GM23338 (cell line): ENCODE measurements at regions not wholly inside any gene's neighbourhood (a gene's known extent, or its start where the extent isn't known, plus 50 kb on each side); places are given as distances from the start of the nearest gene placed in this dataset.

Experiments used
- ATAC-seq: fragments of 200-7000 bp; cut with Tn5 transposase; 3 replicates; pipeline ENCODE4 v1.9.1; 2020
- DNase-seq: peaks from one replicate; pipeline ENCODE4 v3.0.0-alpha.2; 2015; ENCODE audit warnings: low spot score
- H2AFZ ChIP-seq: fragments of 200-600 bp; sonication (generic); 2 replicates; pipeline ENCODE4 v1.8.0; 2016; ENCODE audit warnings: antibody characterized with exemption, mild to moderate bottlenecking, moderate library complexity
- H3F3A ChIP-seq: fragments of 200-600 bp; sonication (generic); replicated peaks from 2 replicates; pipeline ENCODE4 v1.8.0; 2017; ENCODE audit warnings: antibody characterized with exemption, mixed run types, low read depth
- H3K27ac ChIP-seq: fragments of 200-600 bp; sonication (generic); 2 replicates; pipeline ENCODE4 v1.6.1; 2016; ENCODE audit warnings: low read depth
- H3K27me3 ChIP-seq: fragments of 200-600 bp; sonication (generic); 2 replicates; pipeline ENCODE4 v1.8.0; 2016; ENCODE audit warnings: mild to moderate bottlenecking, mixed run types, moderate library complexity; ENCODE audit not compliant: insufficient read depth
- H3K36me3 ChIP-seq: fragments of 200-600 bp; sonication (generic); 2 replicates; pipeline ENCODE4 v1.8.0; 2016; ENCODE audit warnings: mild to moderate bottlenecking; ENCODE audit not compliant: insufficient read depth
- H3K4me1 ChIP-seq: fragments of 200-600 bp; sonication (generic); 2 replicates; pipeline ENCODE4 v1.8.0; 2016; ENCODE audit warnings: mild to moderate bottlenecking, moderate library complexity; ENCODE audit not compliant: insufficient read depth
- H3K4me2 ChIP-seq: fragments of 200-600 bp; sonication (generic); 2 replicates; pipeline ENCODE4 v1.7.1; 2017; ENCODE audit warnings: mixed run types
- H3K4me3 ChIP-seq: fragments of 200-600 bp; sonication (generic); 2 replicates; pipeline ENCODE4 v1.6.1; 2016; ENCODE audit warnings: mixed run types
- H3K79me2 ChIP-seq: fragments of 200-600 bp; sonication (generic); replicated peaks from 2 replicates; pipeline ENCODE4 v1.8.0; 2017; ENCODE audit warnings: mild to moderate bottlenecking; ENCODE audit not compliant: insufficient read depth
- H3K9me2 ChIP-seq: fragments of 200-600 bp; sonication (generic); 2 replicates; pipeline ENCODE4 v1.8.0; 2017; ENCODE audit not compliant: insufficient read depth
- H4K20me1 ChIP-seq: fragments of 200-600 bp; sonication (generic); replicated peaks from 2 replicates; pipeline ENCODE4 v1.8.0; 2017; ENCODE audit warnings: mild to moderate bottlenecking; ENCODE audit not compliant: insufficient read depth
- H3K27ac Mint-ChIP-seq: 2 replicates; pipeline ENCODE4 v1.8.0; 2020; ENCODE audit warnings: inconsistent platforms, mild to moderate bottlenecking, moderate library complexity, mixed read lengths
- H3K27me3 Mint-ChIP-seq: 3 replicates; pipeline ENCODE4 v1.8.0; 2022; ENCODE audit warnings: low read depth, mild to moderate bottlenecking, moderate library complexity, mixed read lengths, inconsistent platforms; ENCODE audit not compliant: insufficient read depth, poor library complexity
- H3K36me3 Mint-ChIP-seq: 3 replicates; pipeline ENCODE4 v1.8.0; 2021; ENCODE audit warnings: low read depth, mild to moderate bottlenecking, inconsistent platforms, moderate library complexity, mixed read lengths
- H3K4me1 Mint-ChIP-seq: 3 replicates; pipeline ENCODE4 v1.8.0; 2020; ENCODE audit warnings: mild to moderate bottlenecking, inconsistent platforms, mixed read lengths
- H3K4me3 Mint-ChIP-seq: 3 replicates; pipeline ENCODE4 v1.8.0; 2021; ENCODE audit warnings: moderate library complexity, mild to moderate bottlenecking, inconsistent platforms, mixed read lengths
- H3K9me3 Mint-ChIP-seq: 3 replicates; pipeline ENCODE4 v1.8.0; 2020; ENCODE audit warnings: moderate library complexity, mild to moderate bottlenecking, inconsistent platforms, mixed read lengths
- EZH2phosphoT487 ChIP-seq: fragments of 200-600 bp; sonication (generic); IDR thresholded peaks from one replicate; pipeline ENCODE4 v1.8.1; 2018; ENCODE audit warnings: antibody characterized with exemption; ENCODE audit not compliant: unreplicated experiment
- NANOG ChIP-seq: IDR thresholded peaks from 2 replicates; pipeline ENCODE4 v1.6.1; 2016; ENCODE audit warnings: antibody characterized with exemption, borderline replicate concordance
- ZNF331 ChIP-seq: fragments of 250-450 bp; sonication (Bioruptor Pico); IDR thresholded peaks from 2 replicates; pipeline ENCODE4 v1.5.0; 2020; ENCODE audit warnings: low read depth, mild to moderate bottlenecking, moderate library complexity
- TF ChIP-seq, protein P1 (sequence below), 2 experiments: fragments of 200-600 bp in 1 of 2; sonication (generic) in 1 of 2; conservative IDR thresholded peaks; 2 replicates each; pipeline versions ENCODE4 v1.5.1 to v1.6.1; 2016 to 2017; ENCODE audit warnings: antibody characterized with exemption in 2 of 2, low read depth in 2 of 2, mild to moderate bottlenecking in 2 of 2, moderate library complexity in 1 of 2
- TF ChIP-seq, protein P2 (sequence below): IDR thresholded peaks from 2 replicates; pipeline ENCODE4 v1.6.1; 2016; ENCODE audit warnings: antibody characterized with exemption

DNA sequence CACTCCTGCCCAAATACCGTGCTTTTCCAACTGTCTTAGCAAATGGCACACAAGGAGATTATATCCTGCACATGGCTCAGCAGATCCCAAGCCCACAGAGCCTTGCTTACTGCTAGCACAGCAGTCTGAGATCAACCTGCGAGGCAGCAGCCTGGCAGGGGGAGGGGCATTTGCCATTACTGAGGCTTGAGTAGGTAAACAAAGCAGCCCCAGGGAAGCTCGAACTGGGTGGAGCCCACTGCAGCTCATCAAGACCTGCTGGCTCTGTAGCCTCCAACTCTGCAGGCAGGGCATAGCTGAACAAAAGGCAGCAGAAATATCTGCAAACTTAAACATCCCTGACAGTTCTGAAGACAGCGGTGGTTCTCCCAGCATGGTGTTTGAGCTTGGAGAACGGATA lies 70.1 kb upstream of the PTBP2 start:
- Histone ChIP-seq H2AFZ (no peak overlapping the region; the same call in 1 of the 2 replicates), H4K20me1 (no peaks in the 10 kb centered on the region), H3K4me1 (no peaks in the 10 kb centered on the region), H3K36me3 (no peaks in the 10 kb centered on the region), H3K4me2 (no peak overlapping the region), H3K27ac (no peak overlapping the region), H3K79me2 (no peaks in the 10 kb centered on the region), H3K27me3 (no peaks in the 10 kb centered on the region), H3K9me2 (no peaks in the 10 kb centered on the region), H3K4me3 (no peak overlapping the region), H3F3A (no peaks in the 10 kb centered on the region)
- Mint-ChIP-seq H3K4me3 (no peak overlapping the region), H3K27ac (no peak overlapping the region), H3K4me1 (peaks cover 3% of the 10 kb centered on the region; the same call in 1 of the 3 replicates), H3K36me3 (peaks cover 16% of the 10 kb centered on the region), H3K9me3 (peaks cover 21% of the 10 kb centered on the region), H3K27me3 (peaks cover 1% of the 10 kb centered on the region)
- DNase-seq (peak; percentile 7), ATAC-seq (no peak; the same call in 2 of the 3 replicates)
- TF ChIP-seq, protein P1, sequence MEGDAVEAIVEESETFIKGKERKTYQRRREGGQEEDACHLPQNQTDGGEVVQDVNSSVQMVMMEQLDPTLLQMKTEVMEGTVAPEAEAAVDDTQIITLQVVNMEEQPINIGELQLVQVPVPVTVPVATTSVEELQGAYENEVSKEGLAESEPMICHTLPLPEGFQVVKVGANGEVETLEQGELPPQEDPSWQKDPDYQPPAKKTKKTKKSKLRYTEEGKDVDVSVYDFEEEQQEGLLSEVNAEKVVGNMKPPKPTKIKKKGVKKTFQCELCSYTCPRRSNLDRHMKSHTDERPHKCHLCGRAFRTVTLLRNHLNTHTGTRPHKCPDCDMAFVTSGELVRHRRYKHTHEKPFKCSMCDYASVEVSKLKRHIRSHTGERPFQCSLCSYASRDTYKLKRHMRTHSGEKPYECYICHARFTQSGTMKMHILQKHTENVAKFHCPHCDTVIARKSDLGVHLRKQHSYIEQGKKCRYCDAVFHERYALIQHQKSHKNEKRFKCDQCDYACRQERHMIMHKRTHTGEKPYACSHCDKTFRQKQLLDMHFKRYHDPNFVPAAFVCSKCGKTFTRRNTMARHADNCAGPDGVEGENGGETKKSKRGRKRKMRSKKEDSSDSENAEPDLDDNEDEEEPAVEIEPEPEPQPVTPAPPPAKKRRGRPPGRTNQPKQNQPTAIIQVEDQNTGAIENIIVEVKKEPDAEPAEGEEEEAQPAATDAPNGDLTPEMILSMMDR (conservative IDR thresholded peaks at IDR 0.05; ENCODE audit: low read depth in 2 of 2), result no peak
- TF ChIP-seq EZH2phosphoT487, result no peak
- TF ChIP-seq, protein P2, sequence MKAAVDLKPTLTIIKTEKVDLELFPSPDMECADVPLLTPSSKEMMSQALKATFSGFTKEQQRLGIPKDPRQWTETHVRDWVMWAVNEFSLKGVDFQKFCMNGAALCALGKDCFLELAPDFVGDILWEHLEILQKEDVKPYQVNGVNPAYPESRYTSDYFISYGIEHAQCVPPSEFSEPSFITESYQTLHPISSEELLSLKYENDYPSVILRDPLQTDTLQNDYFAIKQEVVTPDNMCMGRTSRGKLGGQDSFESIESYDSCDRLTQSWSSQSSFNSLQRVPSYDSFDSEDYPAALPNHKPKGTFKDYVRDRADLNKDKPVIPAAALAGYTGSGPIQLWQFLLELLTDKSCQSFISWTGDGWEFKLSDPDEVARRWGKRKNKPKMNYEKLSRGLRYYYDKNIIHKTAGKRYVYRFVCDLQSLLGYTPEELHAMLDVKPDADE, result no peak
- no peak for TF ChIP-seq ZNF331 (CRISPR knock-in tag)

DNA sequence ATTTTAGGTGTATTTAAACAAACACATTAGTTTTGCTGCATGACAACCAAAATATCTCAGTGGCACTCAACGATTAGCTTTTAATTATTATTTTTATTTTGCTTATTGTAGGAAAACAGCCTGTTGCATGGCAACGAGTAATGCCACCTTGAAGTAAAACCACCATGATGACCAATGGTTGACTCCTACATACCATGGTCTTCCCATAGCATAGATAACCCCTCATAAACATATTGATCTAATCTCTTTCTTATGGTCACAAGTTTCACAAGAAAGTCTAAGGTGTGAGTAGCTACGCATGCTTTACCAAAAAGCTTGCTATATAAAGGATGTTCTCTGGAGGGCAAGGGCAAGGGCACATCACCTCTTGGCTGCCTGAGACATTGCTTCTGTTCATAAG lies 61.5 kb upstream of the PTBP2 start:
- Mint-ChIP-seq H3K27me3 (no peaks in the 10 kb centered on the region), H3K9me3 (peaks cover 39% of the 10 kb centered on the region)

More for the DNA sequence above, 61.5 kb upstream of the PTBP2 start:
- Mint-ChIP-seq H3K4me1 (no peaks in the 10 kb centered on the region), H3K4me3 (no peak overlapping the region), H3K27ac (no peak overlapping the region), H3K36me3 (peaks cover 9% of the 10 kb centered on the region; the same call in 2 of the 3 replicates)
- DNase-seq (no peak), ATAC-seq (no peak)
- H3K4me2 ChIP-seq, result no peak overlapping the region
- no peak overlapping the region for H3K27ac ChIP-seq
- H3F3A ChIP-seq, result no peaks in the 10 kb centered on the region
- no peaks in the 10 kb centered on the region for H3K4me1 ChIP-seq
- no peak overlapping the region for H3K4me3 ChIP-seq
- H3K27me3 ChIP-seq, result no peaks in the 10 kb centered on the region
- no peaks in the 10 kb centered on the region for H4K20me1 ChIP-seq
- H2AFZ ChIP-seq, result peak overlapping the region; percentile 60; the same call in 1 of the 2 replicates
- no peak for TF ChIP-seq EZH2phosphoT487
- no peak for TF ChIP-seq NANOG
- TF ChIP-seq, protein P2, result no peak
- no peaks in the 10 kb centered on the region for H3K9me2 ChIP-seq
- no peaks in the 10 kb centered on the region for H3K79me2 ChIP-seq
- no peaks in the 10 kb centered on the region; the same call in 1 of the 2 replicates for H3K36me3 ChIP-seq
